ENCODE measurements at regions not wholly inside any gene's neighbourhood (a gene's known extent, or its start where the extent isn't known, plus 50 kb on each side); places are given as distances from the start of the nearest gene placed in this dataset.

DNA sequence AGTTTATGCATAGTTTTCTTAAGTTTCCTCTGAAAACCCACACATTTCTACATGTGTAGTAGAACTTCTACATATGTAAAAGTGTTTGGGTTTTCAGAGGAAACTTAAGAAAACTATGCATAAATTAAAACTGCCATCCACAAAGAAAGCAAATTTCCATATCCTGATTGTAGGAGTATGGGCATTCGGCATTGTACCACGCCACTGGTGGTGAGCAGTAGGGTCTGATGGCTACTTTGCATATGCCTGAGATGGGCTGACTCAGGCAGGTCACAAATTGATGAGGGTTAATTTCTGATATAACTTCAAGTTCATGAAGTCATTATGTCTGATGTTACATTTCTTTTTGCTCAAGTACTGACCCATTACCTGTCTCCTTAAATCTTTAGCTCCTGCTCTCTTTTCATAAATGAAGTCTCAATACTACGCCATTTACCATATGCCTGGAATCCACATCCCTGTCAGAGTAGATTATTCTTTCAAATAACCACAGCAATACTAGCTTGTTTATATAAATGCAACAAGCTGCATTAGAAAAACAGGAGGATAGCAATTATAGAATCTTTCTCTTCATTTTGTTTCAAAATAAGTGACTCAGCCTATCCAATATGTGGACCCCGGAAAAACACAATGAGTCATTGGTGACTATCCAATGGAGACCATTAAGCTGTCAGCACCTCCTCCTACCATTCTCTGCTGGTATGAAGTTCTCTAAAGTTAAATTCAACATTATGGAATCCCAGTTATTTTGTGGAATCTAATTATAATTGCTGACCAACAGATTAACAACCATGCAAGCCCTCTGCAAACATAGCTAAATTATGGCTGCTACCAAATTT, 355.2 kb upstream of the UBE2E3 start:
- intact Hi-C loops (cut with micrococcal nuclease) (no loop called here), dilution Hi-C loops (cut with HindIII; ENCODE audit: low sequenced_read_pairs, unreplicated experiment) (no loop called here), in situ Hi-C loops (cut with MboI; ENCODE audit: low sequenced_read_pairs) (no loop called here)
- H3K9me3 ChIP-seq (ENCODE audit: control insufficient read depth, insufficient read depth, low read length), result no peaks in the 10 kb centered on the region
- H2AFZ ChIP-seq (replicated peaks; ENCODE audit: low read length, poor library complexity), result no peak overlapping the region
- no peaks in the 10 kb centered on the region for H3K36me3 ChIP-seq (ENCODE audit: control insufficient read depth, insufficient read depth, low read length)
- peak; percentile 92 for DNase-seq
- peak overlapping the region; percentile 32 to 54; a peak in 2 of 4 replicates for H4K8ac ChIP-seq (ENCODE audit: low read depth in 2 of 2, low read length in 2 of 2)
- peak overlapping the region; percentile 91; the same call in 1 of the 2 replicates for H2AK5ac ChIP-seq (ENCODE audit: low read depth, low read length)
- H3K4me2 ChIP-seq (ENCODE audit: low read depth, low read length), result no peak overlapping the region; the same call in 1 of the 2 replicates
- H3K23ac ChIP-seq (ENCODE audit: low read depth, low read length), result no peak overlapping the region
- H3K18ac ChIP-seq (ENCODE audit: low read depth, low read length), result peak overlapping the region; percentile 78; the same call in 1 of the 2 replicates
- H2BK20ac ChIP-seq (ENCODE audit: low read depth, low read length), result peak overlapping the region; percentile 66
- no peak overlapping the region for H3K9ac ChIP-seq (ENCODE audit: low read depth, low read length)
- CTCF ChIA-PET, result no interaction called here
- no CpG with 5 or more reads among the region's 4 CpGs for WGBS, 2 experiments (ENCODE audit: extremely low coverage in 2 of 2, insufficient read length in 1 of 2)
- no TSS peak for BruUV-seq (replicated peaks)
- H3K56ac ChIP-seq (ENCODE audit: extremely low read depth, insufficient read depth, low read length), result peak overlapping the region; percentile 13; the same call in 1 of the 2 replicates
- H2BK5ac ChIP-seq (ENCODE audit: low read depth, low read length, poor library complexity, severe bottlenecking), result peak overlapping the region; percentile 67
- H4K5ac ChIP-seq (ENCODE audit: low read depth, low read length), result peak overlapping the region; percentile 46; the same call in 1 of the 2 replicates
- peak overlapping the region; percentile 83 for H2BK120ac ChIP-seq (ENCODE audit: low read depth, low read length)
- H3K14ac ChIP-seq (replicated peaks; ENCODE audit: low read depth, low read length), result 0 out of 2 replicates have a peak overlapping the region, but pooled peaks have one; percentile 38
- peak; percentile 84 for ATAC-seq (ENCODE audit: low read depth)
- peak overlapping the region; percentile 76 for H4K91ac ChIP-seq (ENCODE audit: insufficient read depth, low read depth, low read length)
- no peaks in the 10 kb centered on the region for H4K20me1 ChIP-seq (ENCODE audit: insufficient read depth, low read length)
- no peak overlapping the region for H2AK9ac ChIP-seq (replicated peaks; ENCODE audit: low read depth, low read length, poor library complexity)
- POLR2A ChIA-PET (ENCODE audit: unreplicated experiment), result no interaction called here
- peak overlapping the region; percentile 83 for H3K4ac ChIP-seq (ENCODE audit: low read depth, low read length)
- H3K4me3 ChIP-seq (ENCODE audit: insufficient read depth, low read depth, low read length), result no peak overlapping the region
- no peaks in the 10 kb centered on the region for H3K27me3 ChIP-seq (ENCODE audit: control insufficient read depth, insufficient read depth, low read length)
- peak overlapping the region; percentile 56; the same call in 1 of the 3 replicates for H2BK15ac ChIP-seq (ENCODE audit: low read depth, low read length)
- H3K27ac ChIP-seq (ENCODE audit: insufficient read depth, low read length), result peak overlapping the region; percentile 52; the same call in 1 of the 2 replicates
- peaks cover 4% of the 10 kb centered on the region for H3K4me1 ChIP-seq (ENCODE audit: control insufficient read depth, insufficient read depth, low read length)
- H3K9me1 ChIP-seq (ENCODE audit: insufficient read depth, low read length), result no peaks in the 10 kb centered on the region
- no peaks in the 10 kb centered on the region for H3K79me1 ChIP-seq (ENCODE audit: low read depth in 1 of 2, low read length in 2 of 2)
- peak; percentile 94 for TF ChIP-seq FOS (IDR thresholded peaks at IDR 0.05; ENCODE audit: low read depth, low read length)
- TF ChIP-seq POLR2A (IDR thresholded peaks at IDR 0.05; ENCODE audit: low read depth, low read length), result no peak
- TF ChIP-seq, protein P1, sequence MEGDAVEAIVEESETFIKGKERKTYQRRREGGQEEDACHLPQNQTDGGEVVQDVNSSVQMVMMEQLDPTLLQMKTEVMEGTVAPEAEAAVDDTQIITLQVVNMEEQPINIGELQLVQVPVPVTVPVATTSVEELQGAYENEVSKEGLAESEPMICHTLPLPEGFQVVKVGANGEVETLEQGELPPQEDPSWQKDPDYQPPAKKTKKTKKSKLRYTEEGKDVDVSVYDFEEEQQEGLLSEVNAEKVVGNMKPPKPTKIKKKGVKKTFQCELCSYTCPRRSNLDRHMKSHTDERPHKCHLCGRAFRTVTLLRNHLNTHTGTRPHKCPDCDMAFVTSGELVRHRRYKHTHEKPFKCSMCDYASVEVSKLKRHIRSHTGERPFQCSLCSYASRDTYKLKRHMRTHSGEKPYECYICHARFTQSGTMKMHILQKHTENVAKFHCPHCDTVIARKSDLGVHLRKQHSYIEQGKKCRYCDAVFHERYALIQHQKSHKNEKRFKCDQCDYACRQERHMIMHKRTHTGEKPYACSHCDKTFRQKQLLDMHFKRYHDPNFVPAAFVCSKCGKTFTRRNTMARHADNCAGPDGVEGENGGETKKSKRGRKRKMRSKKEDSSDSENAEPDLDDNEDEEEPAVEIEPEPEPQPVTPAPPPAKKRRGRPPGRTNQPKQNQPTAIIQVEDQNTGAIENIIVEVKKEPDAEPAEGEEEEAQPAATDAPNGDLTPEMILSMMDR (conservative IDR thresholded peaks at IDR 0.05; ENCODE audit: low read depth, low read length), result no peak
- TF ChIP-seq NFE2L2 (IDR thresholded peaks at IDR 0.05; ENCODE audit: low read depth, low read length), result no peak
- peak; percentile 57; the same call in 1 of the 2 replicates for TF ChIP-seq BHLHE40 (IDR thresholded peaks at IDR 0.05; ENCODE audit: low read depth, low read length)
- TF ChIP-seq, protein P2, sequence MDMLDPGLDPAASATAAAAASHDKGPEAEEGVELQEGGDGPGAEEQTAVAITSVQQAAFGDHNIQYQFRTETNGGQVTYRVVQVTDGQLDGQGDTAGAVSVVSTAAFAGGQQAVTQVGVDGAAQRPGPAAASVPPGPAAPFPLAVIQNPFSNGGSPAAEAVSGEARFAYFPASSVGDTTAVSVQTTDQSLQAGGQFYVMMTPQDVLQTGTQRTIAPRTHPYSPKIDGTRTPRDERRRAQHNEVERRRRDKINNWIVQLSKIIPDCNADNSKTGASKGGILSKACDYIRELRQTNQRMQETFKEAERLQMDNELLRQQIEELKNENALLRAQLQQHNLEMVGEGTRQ (IDR thresholded peaks at IDR 0.05; ENCODE audit: low read depth, low read length), result no peak
- TF ChIP-seq CEBPB (IDR thresholded peaks at IDR 0.05; ENCODE audit: low read depth, low read length), result peak; percentile 10; the same call in 1 of the 2 replicates
- no peak for TF ChIP-seq MAZ (IDR thresholded peaks at IDR 0.05; ENCODE audit: borderline replicate concordance, low read depth, low read length)
- no peak for TF ChIP-seq CHD1 (IDR thresholded peaks at IDR 0.05; ENCODE audit: low read depth, low read length)
- no peak for TF ChIP-seq SMC3 (IDR thresholded peaks at IDR 0.05; ENCODE audit: low read depth, low read length)
- TF ChIP-seq ELK1 (IDR thresholded peaks at IDR 0.05; ENCODE audit: borderline replicate concordance, low read depth, low read length), result no peak
- TF ChIP-seq RFX5 (IDR thresholded peaks at IDR 0.05; ENCODE audit: low read depth, low read length), result no peak
- TF ChIP-seq RCOR1 (IDR thresholded peaks at IDR 0.05; ENCODE audit: insufficient replicate concordance, low read length), result no peak
- no peak for TF ChIP-seq MXI1 (IDR thresholded peaks at IDR 0.05; ENCODE audit: borderline replicate concordance, low read depth, low read length)
